ENCODE measurements at regions not wholly inside any gene's neighbourhood (a gene's known extent, or its start where the extent isn't known, plus 50 kb on each side); places are given as distances from the start of the nearest gene placed in this dataset.
A peak's percentile ranks its signal among the peaks of the same experiment; 100 is the strongest.
"Not testable (repeated sequence)": the region's sequence is repeated elsewhere in the genome, so short reads cannot be mapped to it uniquely, and the experiment has no call there.

- no peaks in the 10 kb centered on the region for H3K36me3 ChIP-seq
- H3K4me3 ChIP-seq (ENCODE audit: low read depth, low read length): no peak overlapping the region
- TF ChIP-seq CTCF (IDR thresholded peaks at IDR 0.05; ENCODE audit: low read depth, low read length): no peak
- no peak for DNase-seq
- H3K27me3 ChIP-seq (ENCODE audit: insufficient read depth, low read depth, severe bottlenecking): no peaks in the 10 kb centered on the region
- no peaks in the 10 kb centered on the region for H3K9me3 ChIP-seq (ENCODE audit: severe bottlenecking)
- H3K27ac ChIP-seq: no peak overlapping the region
These were observed 445.1 kb upstream of the UBE2E3 start for GRCh38 chr2:180535289-180535688.

GRCh38 chr2:180531787-180532186 is 448.6 kb upstream of the UBE2E3 start:
- H3K9me3 ChIP-seq (ENCODE audit: severe bottlenecking); H3K36me3 ChIP-seq; DNase-seq; H3K4me3 ChIP-seq (ENCODE audit: low read depth, low read length); H3K27ac ChIP-seq; H3K27me3 ChIP-seq (ENCODE audit: insufficient read depth, low read depth, severe bottlenecking): not testable (repeated sequence)

- H3K27ac ChIP-seq: no peak overlapping the region
These were observed 455.9 kb upstream of the UBE2E3 start for GRCh38 chr2:180524499-180524898.

GRCh38 chr2:180523621-180524340 is 456.6 kb upstream of the UBE2E3 start:
- Histone ChIP-seq H3K27ac (no peak overlapping the region), H3K4me3 (ENCODE audit: low read depth, low read length) (no peak overlapping the region), H3K9me3 (ENCODE audit: severe bottlenecking) (no peaks in the 10 kb centered on the region), H3K36me3 (no peaks in the 10 kb centered on the region), H3K27me3 (ENCODE audit: insufficient read depth, low read depth, severe bottlenecking) (no peaks in the 10 kb centered on the region)
- no peak for DNase-seq
- TF ChIP-seq CTCF (IDR thresholded peaks at IDR 0.05; ENCODE audit: low read depth, low read length): no peak

More at GRCh38 chr2:180524499-180524898, 455.9 kb upstream of the UBE2E3 start:
- H3K9me3 ChIP-seq (ENCODE audit: severe bottlenecking): no peaks in the 10 kb centered on the region
- DNase-seq: no peak
- no peaks in the 10 kb centered on the region for H3K36me3 ChIP-seq
- H3K4me3 ChIP-seq (ENCODE audit: low read depth, low read length): no peak overlapping the region
- no peak for TF ChIP-seq CTCF (IDR thresholded peaks at IDR 0.05; ENCODE audit: low read depth, low read length)
- H3K27me3 ChIP-seq (ENCODE audit: insufficient read depth, low read depth, severe bottlenecking): no peaks in the 10 kb centered on the region

- Histone ChIP-seq H3K4me3 (ENCODE audit: low read depth, low read length) (no peak overlapping the region), H3K27me3 (ENCODE audit: insufficient read depth, low read depth, severe bottlenecking) (no peaks in the 10 kb centered on the region), H3K27ac (no peak overlapping the region), H3K9me3 (ENCODE audit: severe bottlenecking) (no peaks in the 10 kb centered on the region), H3K36me3 (no peaks in the 10 kb centered on the region)
- no peak for TF ChIP-seq CTCF (IDR thresholded peaks at IDR 0.05; ENCODE audit: low read depth, low read length)
- no peak for DNase-seq
These were observed 459.4 kb upstream of the UBE2E3 start for GRCh38 chr2:180520921-180521581.

- H3K27ac ChIP-seq: no peak overlapping the region
- no peaks in the 10 kb centered on the region for H3K27me3 ChIP-seq (ENCODE audit: insufficient read depth, low read depth, severe bottlenecking)
- H3K4me3 ChIP-seq (ENCODE audit: low read depth, low read length): no peak overlapping the region
- peak; percentile 15 for DNase-seq
- no peaks in the 10 kb centered on the region for H3K36me3 ChIP-seq
- no peaks in the 10 kb centered on the region for H3K9me3 ChIP-seq (ENCODE audit: severe bottlenecking)
- TF ChIP-seq CTCF (IDR thresholded peaks at IDR 0.05; ENCODE audit: low read depth, low read length): no peak
These were observed 460.2 kb upstream of the UBE2E3 start for GRCh38 chr2:180520206-180520605.

All from WERI-Rb-1 (cell line).